DND-41 (cell line): ENCODE measurements at regions not wholly inside any gene's neighbourhood (a gene's known extent, or its start where the extent isn't known, plus 50 kb on each side); places are given as distances from the start of the nearest gene placed in this dataset.

Experiments
- CTCF ChIP-seq: IDR thresholded peaks from 2 replicates; pipeline ENCODE4 v1.5.1; 2012; ENCODE audit warnings: borderline replicate concordance, low read length, moderate library complexity, mild to moderate bottlenecking; ENCODE audit not compliant: poor library complexity, severe bottlenecking; ENCODE audit errors: extremely low read depth
- EZH2 ChIP-seq: IDR thresholded peaks from 3 replicates; pipeline ENCODE4 v1.6.1; 2012; ENCODE audit warnings: borderline replicate concordance, low read depth, mild to moderate bottlenecking, moderate library complexity, low read length, inconsistent platforms; ENCODE audit not compliant: severe bottlenecking

GRCh38 chr2:19700861-19701585 is 200.8 kb downstream of the TTC32 start:
- TF ChIP-seq CTCF: no peak
- TF ChIP-seq EZH2: no peak
